ENCODE measurements at regions not wholly inside any gene's neighbourhood (a gene's known extent, or its start where the extent isn't known, plus 50 kb on each side); places are given as distances from the start of the nearest gene placed in this dataset.

- DNase-seq = no peak
Observed at GRCh38 chr10:4661511-4662255, 164.3 kb upstream of the AKR1E2 start.

- no peak for DNase-seq
Observed at GRCh38 chr10:4658777-4659176, 167.2 kb upstream of the AKR1E2 start.

DNA sequence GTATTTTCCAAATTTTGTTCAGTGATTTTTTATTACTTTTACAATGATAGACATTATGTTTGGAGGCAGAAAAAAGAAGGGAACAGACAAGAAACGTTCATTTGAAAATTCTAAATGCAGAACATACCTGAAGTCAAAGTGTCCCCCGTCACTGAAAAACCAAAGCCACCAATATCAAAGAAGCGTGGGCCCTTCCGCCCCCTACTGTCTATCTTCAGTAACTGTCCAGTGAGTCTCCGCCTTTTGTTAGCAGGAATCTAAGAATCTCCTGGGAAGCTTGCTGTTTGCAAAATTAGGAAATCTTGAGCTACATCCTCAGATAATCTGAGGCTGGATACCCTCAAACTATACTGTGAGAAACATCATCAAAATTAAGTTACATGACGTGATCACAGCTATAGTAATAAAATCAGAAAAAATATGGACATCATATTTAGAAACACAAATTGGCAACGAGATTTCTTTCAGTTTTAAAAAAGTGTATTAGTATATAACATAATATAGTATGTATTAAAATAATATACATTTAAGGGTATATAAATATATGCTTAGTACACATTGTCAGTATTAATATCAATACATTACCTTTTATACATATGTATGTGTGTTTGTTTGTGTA, 169.3 kb upstream of the AKR1E2 start:
- DNase-seq = peak; percentile 16

DNA sequence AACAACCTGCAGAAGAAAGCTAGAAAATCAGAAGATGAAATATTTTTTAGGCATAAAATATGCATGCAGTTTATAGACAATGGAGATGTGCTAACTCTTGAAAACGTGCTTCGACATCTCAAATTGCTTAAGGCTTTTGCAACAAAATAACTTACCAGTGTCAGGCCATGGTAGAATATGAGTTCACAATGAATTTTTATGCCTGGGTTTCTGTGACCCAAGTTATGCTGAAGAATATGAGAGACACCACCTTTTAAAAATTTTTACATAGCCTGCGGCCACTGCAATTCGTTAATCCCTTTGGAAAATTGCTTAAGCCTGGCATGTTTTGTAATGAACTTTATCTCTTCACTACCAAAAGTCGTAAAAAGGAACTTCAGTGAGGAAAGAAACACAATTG, 170.1 kb upstream of the AKR1E2 start:
- no peak for DNase-seq

- no peak for DNase-seq
Observed at GRCh38 chr10:4655406-4655805, 170.6 kb upstream of the AKR1E2 start.

DNA sequence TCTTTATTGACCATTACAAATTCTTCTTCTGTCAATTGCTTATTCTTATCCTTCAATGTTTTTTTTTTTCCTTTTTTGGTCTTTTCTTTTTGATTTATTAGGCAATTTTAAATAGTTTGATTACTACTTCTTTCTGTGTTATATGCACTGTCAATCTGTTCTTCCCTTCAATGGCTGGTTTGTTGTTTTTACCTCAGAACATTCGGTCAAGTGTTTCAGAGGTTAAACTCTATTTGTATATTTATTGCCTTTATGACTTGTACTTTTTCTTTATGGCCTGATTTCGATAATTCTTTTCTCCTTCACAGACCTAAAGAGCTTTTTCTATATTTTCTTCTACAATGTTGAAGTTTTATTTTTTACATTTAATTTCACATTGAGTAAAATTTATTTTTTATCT, 171.5 kb upstream of the AKR1E2 start:
- no peak for DNase-seq

DNA sequence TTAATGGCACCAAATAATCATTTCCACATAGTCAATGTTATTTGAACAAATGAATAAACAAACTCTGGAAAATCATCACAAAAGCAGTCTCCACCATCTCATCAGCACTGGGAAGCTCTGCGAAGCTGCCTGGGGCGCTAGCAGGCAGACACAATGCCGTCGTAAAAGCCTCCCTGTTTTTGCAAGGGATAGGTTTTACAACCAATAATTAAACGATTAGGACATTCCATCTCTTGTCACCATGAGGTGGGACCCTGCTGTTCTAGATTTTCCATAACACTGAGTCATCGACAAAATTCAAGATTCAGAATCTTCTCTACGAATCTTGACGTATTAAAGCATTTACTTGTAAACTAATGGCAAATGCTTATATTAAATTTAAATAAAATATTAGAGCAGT, 172.8 kb upstream of the AKR1E2 start:
- no peak for DNase-seq

DNA sequence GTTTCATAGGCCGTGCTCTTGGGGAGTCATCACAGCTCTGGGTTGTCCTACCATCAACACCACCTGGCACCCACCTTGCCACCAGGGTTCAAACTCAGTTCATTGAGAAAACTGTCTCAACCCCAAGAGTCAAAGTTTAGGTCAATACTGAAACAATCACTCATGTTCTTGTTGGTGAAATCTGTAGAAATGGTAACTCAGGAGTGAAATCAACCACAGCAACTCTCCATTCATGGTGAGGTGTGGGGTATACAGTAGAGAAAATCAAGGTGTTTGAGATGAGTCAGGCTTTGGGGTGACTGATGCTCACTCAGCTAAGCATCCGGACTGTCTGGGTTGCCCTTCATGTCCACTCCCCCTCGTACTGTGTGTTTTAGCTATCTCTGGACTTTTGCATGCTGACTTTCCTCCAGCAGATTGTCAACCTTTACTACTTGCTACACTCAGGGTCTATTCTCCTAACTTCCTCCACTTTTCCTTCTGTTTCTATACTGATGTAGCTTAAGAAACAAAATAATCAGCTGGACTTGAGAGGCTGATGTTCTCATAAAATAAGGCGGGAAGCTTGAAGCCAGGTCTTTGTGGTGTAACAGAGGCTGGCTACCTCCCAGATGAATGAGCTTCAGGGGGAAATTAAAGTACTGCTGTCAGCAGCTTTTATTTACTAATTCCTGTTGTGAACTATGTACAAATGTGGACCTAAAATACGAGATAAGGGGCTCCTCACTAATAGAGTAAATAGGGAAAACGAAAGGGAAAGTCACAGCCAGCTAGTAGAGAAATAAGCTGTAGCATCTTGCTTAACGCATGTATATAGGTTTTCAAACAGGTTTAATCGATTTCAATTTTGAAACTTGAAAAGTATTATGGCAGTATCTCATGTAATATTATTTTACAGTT, 173.6 kb upstream of the AKR1E2 start:
- DNase-seq = peak; percentile 5

GRCh38 chr10:4651404-4652037, 174.5 kb upstream of the AKR1E2 start:
- no peak for DNase-seq

DNA sequence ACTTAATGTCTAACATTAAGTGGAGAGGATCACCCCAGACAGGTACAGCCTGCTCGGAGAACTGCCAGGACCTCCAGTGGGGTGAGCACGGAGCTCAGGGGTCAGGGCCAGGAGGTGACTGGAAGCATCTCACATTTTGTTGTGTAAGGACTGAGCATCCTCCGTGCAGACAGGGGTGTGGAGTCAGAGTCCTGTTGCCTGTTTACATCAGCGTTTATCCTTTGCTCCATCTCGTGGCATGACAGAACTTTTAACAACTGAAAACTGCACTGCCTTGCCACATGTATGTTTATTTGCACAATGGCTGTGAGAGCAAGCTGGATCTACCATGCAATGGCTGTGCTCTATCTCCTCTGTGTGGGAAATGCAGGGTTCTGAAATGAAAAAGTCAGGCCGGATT, 175.4 kb upstream of the AKR1E2 start:
- no peak for DNase-seq

- no peak for DNase-seq
Observed at GRCh38 chr10:4649886-4650508, 176.0 kb upstream of the AKR1E2 start.

GRCh38 chr10:4649471-4649870, 176.5 kb upstream of the AKR1E2 start:
- no peak for DNase-seq

DNA sequence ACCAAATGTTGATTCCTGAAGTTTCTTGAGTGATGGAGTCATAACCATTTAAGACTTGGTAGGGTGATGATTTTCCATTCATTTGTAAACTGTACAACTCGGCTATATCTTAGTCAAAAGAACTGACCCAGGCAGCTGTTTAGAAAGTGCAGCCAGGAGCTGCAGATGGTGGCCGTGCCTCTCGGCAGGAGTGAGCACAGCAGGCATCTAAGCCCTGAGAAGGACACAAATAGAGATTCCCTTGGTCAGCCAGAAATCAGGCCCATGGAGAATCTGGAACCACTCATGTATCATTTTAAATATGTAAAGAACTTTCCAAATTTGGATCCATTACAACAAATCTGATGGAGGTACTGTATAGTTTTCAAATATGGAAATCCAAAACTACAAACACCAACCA, 177.0 kb upstream of the AKR1E2 start:
- DNase-seq = no peak

DNA sequence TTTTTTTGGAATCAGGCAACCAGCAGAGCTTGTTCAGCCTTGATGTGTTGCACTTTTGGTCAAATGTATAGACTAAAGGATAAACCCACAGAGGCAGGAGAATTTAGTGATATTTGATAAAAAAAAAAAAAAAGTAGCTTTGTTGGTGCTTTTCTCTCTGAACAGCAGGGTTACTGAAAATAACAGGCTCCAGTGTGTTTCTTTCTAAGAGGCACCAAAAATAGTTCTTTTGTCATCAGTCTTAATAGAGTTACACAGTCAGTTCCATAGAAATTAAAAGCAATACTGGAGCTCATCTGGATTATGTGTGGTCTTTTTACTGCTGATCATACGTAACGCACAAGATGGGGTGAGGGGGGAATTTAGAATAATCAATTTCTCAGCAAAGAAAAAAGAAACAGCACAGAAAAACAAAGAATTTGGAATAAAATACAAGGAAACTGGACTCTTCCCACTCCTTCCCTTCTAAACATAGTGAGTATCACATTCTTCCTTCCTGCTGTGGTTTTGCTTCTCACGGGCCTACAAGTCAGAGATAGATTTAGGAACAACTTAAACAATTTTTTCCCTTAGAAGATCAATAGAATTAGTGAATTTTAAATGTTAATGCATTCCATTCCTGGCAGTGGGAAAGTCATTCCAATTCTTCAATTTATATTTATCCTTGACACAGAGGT, 178.8 kb upstream of the AKR1E2 start:
- DNase-seq = no peak

- DNase-seq = no peak
Observed at GRCh38 chr10:4646547-4646946, 179.5 kb upstream of the AKR1E2 start.

DNA sequence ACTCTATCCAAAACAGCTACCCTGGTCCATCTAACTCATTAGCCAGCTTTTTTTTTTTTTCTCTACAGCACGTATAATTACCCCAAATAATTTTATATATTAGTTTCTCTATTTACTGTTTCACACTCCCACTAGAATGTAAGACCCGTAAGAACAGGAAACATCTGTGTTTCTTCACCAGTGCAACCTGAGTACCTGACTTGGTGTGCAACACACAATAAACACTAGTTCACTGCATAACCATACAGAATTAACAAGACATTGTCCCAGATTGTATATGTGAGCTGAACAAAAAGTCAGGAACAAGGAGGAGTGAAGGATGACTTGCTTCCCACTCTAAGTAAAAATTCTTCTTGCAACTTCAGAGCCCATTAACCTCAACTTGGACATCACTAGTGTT, 180.2 kb upstream of the AKR1E2 start:
- no peak for DNase-seq

GRCh38 chr10:4643471-4643870, 182.5 kb upstream of the AKR1E2 start:
- DNase-seq = no peak

DNA sequence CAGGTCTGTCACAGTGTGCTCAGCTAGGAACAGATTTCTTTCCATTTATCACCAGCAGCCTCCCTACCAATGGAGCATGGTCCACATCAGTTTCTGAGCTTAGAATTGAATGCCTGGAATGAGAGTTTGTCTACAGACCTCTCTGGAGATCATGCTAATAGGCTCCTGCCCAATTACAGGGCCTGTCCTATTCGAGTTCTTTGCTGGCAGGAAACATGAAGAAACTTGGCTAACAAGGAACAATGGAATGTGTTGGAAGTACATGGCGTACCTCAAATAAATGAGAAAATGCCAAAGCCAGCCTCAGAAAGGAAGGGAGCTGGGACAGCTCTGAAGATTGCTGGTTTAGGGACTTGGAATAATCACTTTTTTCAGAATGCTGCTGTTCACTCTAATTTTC, 186.0 kb upstream of the AKR1E2 start:
- no peak for DNase-seq

- no peak for DNase-seq
Observed at GRCh38 chr10:4638099-4638498, 187.9 kb upstream of the AKR1E2 start.

DNA sequence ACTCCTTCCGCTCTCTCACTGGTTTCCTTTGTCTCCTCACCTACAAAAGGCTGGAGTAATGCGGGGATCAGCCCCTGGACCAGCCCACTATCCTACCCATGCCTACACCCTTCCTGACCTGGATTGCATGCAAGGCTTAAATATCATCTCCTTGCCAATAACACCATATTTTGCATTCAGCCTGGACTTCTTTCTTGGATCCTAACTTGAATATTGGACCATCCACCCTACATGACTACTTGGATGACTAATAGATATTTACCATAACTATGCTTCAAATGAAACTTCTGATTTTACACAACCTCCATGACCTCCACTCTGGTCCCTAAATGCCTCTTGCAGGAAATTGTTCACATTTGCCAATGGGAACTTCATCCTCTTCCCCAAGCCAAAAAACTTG, 188.3 kb upstream of the AKR1E2 start:
- DNase-seq = no peak

DNA sequence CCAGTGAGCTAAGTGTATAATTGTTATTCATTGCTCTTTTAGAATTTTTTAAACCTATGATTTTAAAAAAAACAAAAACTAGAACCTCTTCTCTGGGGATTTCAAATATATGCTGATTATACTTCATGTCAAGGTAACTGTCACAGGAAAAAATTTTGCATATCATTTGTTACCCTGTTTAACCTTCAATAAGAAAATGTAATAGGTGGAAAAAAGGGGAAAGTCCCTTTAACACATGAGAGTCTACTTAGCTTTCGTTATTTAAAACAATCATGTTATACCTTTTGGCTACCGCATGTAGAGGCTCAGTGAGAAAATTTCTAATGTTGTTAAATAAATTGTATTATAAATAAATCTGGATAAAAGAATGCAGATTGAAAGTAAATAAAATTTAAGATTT, 190.1 kb upstream of the AKR1E2 start:
- DNase-seq = no peak

DNA sequence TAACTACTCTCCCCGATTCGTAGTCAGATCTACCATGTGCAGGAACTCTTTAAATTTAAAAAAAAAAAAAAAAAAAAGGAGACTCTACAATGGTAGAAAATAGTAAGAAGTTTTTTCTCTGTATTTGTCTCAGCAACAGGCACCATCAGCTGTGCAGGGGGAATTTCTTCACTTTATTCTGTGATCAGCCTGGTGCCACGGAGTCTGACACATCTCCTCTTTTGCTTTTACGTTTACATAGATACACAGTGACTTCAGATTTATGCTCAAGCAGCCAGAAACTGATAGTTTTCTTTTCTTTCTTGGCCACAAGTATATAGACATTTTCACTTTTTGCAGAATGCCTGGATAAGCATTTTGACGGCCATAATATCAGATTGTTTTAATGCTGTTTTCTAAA, 190.6 kb upstream of the AKR1E2 start:
- DNase-seq = no peak

Data from right kidney (tissue), 1 donor.